Keratinocyte (primary cell): ENCODE measurements at regions not wholly inside any gene's neighbourhood (a gene's known extent, or its start where the extent isn't known, plus 50 kb on each side); places are given as distances from the start of the nearest gene placed in this dataset.

ENCODE experiments used
- DNase-seq: peaks from one replicate; pipeline ENCODE4 v3.0.0-alpha.2; 2011; ENCODE audit warnings: low read depth, missing footprints, low spot score
- FAIRE-seq: peaks from 2 replicates; lab custom pipeline; 2011; peaks lifted over from hg19 to GRCh38; lab: Jason Lieb, UNC
- H2AFZ ChIP-seq: 2 replicates; pipeline ENCODE4 v1.6.0; 2012; ENCODE audit warnings: low read length, control low read depth, inconsistent platforms; ENCODE audit not compliant: control insufficient read depth
- H3K27ac ChIP-seq: 2 replicates; pipeline ENCODE4 v1.5.1; 2011; ENCODE audit warnings: low read length; ENCODE audit not compliant: control insufficient read depth, insufficient read depth
- H3K27me3 ChIP-seq: 3 replicates; pipeline ENCODE4 v1.6.0; 2011; ENCODE audit warnings: low read length; ENCODE audit not compliant: control insufficient read depth, insufficient read depth; ENCODE audit errors: extremely low read depth
- H3K36me3 ChIP-seq, 2 experiments: 2 replicates in 1 of 2; 3 replicates in 1 of 2; pipeline ENCODE4 v1.5.1; 2011; ENCODE audit warnings: low read length in 2 of 2, mild to moderate bottlenecking in 1 of 2; ENCODE audit not compliant: control insufficient read depth in 2 of 2, insufficient read depth in 2 of 2; ENCODE audit errors: extremely low read depth in 1 of 2
- H3K4me1 ChIP-seq: 3 replicates; pipeline ENCODE4 v1.5.1; 2011; ENCODE audit warnings: low read length; ENCODE audit not compliant: control insufficient read depth, insufficient read depth; ENCODE audit errors: extremely low read depth
- H3K4me2 ChIP-seq: 3 replicates; pipeline ENCODE4 v1.6.0; 2011; ENCODE audit warnings: low read depth, low read length; ENCODE audit not compliant: control insufficient read depth, insufficient read depth; ENCODE audit errors: extremely low read depth
- H3K4me3 ChIP-seq, 3 experiments: fragments of 200-600 bp in 1 of 3; sonication (generic) in 1 of 3; 2 replicates in 2 of 3; 3 replicates in 1 of 3; pipeline ENCODE4 v1.5.1; 2011 to 2016; ENCODE audit warnings: low read length in 3 of 3, mild to moderate bottlenecking in 3 of 3, control low read depth in 2 of 3, inconsistent platforms in 1 of 3, low read depth in 1 of 3, mixed read lengths in 1 of 3, mixed run types in 1 of 3, moderate library complexity in 1 of 3; ENCODE audit not compliant: control insufficient read depth in 2 of 3, insufficient read depth in 2 of 3; ENCODE audit errors: extremely low read depth in 1 of 3
- H3K79me2 ChIP-seq: 2 replicates; pipeline ENCODE4 v1.6.0; 2012; ENCODE audit warnings: low read length; ENCODE audit not compliant: control insufficient read depth, insufficient read depth
- H3K9ac ChIP-seq: 3 replicates; pipeline ENCODE4 v1.6.0; 2011; ENCODE audit warnings: low read length; ENCODE audit not compliant: control insufficient read depth, insufficient read depth; ENCODE audit errors: extremely low read depth
- H3K9me1 ChIP-seq: 3 replicates; pipeline ENCODE4 v1.6.0; 2011; ENCODE audit warnings: low read length; ENCODE audit not compliant: control insufficient read depth, insufficient read depth; ENCODE audit errors: extremely low read depth
- H3K9me3 ChIP-seq: 2 replicates; pipeline ENCODE4 v1.5.1; 2012; ENCODE audit warnings: low read depth, low read length; ENCODE audit not compliant: control insufficient read depth
- H4K20me1 ChIP-seq: 3 replicates; pipeline ENCODE4 v1.6.0; 2011; ENCODE audit warnings: low read length; ENCODE audit not compliant: control insufficient read depth, insufficient read depth; ENCODE audit errors: extremely low read depth
- EZH2 ChIP-seq: IDR thresholded peaks from one replicate; pipeline ENCODE4 v1.6.1; 2012; ENCODE audit warnings: inconsistent platforms, mild to moderate bottlenecking, low read length, moderate library complexity
- dilution Hi-C: fragments of 300-500 bp; cut with MboI; formaldehyde crosslinking; loops from one replicate; pipeline ENCODE4 v1.7.0; 2020; ENCODE audit warnings: low sequenced_read_pairs; ENCODE audit not compliant: extremely low pct_ligation_motif_present
- TF ChIP-seq, protein P1 (sequence below), 3 experiments: IDR thresholded peaks in 1 of 3; conservative IDR thresholded peaks in 1 of 3; optimal IDR thresholded peaks in 1 of 3; 2 replicates in 2 of 3; 3 replicates in 1 of 3; pipeline versions ENCODE3 to v1.5.1; 2011; ENCODE audit warnings: low read length in 3 of 3, mild to moderate bottlenecking in 3 of 3, moderate library complexity in 2 of 3, control low read depth in 1 of 3, inconsistent platforms in 1 of 3; ENCODE audit not compliant: insufficient read depth in 2 of 3; ENCODE audit errors: extremely low read depth in 1 of 3

DNA sequence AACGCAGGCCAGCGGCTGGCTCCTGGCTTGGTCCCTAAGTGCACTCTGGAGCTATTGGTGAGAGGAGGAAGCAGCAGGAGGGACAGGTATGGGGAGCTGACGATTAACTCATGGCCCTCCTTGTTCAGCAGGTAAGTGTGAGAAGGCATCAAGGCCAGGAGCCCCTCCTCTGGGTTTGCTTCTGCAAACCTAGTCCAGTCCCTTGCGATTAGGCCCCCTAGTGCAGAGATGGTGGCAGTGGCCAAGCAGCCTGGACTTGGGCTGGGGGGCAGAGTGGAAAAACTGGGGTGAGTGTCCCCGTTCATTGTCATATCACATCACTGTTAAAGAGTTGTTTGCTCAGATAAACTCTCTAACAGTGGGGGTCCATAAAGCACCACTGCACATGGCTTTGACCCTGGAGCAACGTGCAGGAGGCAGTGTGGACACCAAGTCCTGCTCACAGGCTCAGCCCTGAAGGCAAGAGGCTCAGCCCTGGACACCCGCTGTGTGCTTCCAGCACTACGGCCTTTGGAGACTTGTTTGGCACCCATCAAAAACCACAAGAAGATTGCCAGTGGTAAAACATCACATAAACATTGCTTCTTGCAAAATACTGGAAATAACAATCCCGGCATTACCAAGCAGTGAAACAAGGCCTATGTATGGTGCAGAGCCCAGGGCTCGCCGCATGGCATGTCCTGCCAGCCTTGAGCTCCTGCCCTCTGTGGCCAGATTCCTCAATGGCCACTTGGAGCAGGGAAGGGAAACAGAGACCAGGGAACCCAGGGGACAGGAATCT lies 184.3 kb upstream of the RTL1 start:
- Histone ChIP-seq H3K27ac (no peak overlapping the region), H3K4me2 (no peak overlapping the region), H3K9me1 (no peaks in the 10 kb centered on the region), H4K20me1 (no peaks in the 10 kb centered on the region), H3K9ac (no peak overlapping the region), H2AFZ (no peak overlapping the region), H3K9me3 (no peaks in the 10 kb centered on the region), H3K36me3 (no peaks in the 10 kb centered on the region), H3K4me1 (no peaks in the 10 kb centered on the region), H3K27me3 (peaks cover 6% of the 10 kb centered on the region), H3K79me2 (no peaks in the 10 kb centered on the region), H3K4me3 (no peak overlapping the region)
- dilution Hi-C loops: no loop called here
- FAIRE-seq: no peak
- DNase-seq: no peak
- no peak for TF ChIP-seq EZH2
- TF ChIP-seq, protein P1, sequence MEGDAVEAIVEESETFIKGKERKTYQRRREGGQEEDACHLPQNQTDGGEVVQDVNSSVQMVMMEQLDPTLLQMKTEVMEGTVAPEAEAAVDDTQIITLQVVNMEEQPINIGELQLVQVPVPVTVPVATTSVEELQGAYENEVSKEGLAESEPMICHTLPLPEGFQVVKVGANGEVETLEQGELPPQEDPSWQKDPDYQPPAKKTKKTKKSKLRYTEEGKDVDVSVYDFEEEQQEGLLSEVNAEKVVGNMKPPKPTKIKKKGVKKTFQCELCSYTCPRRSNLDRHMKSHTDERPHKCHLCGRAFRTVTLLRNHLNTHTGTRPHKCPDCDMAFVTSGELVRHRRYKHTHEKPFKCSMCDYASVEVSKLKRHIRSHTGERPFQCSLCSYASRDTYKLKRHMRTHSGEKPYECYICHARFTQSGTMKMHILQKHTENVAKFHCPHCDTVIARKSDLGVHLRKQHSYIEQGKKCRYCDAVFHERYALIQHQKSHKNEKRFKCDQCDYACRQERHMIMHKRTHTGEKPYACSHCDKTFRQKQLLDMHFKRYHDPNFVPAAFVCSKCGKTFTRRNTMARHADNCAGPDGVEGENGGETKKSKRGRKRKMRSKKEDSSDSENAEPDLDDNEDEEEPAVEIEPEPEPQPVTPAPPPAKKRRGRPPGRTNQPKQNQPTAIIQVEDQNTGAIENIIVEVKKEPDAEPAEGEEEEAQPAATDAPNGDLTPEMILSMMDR (optimal IDR thresholded peaks at IDR 0.05 in 1 of 3, IDR thresholded peaks at IDR 0.05 in 1 of 3, conservative IDR thresholded peaks at IDR 0.05 in 1 of 3; ENCODE audit: extremely low read depth in 1 of 3, insufficient read depth in 2 of 3, low read length in 3 of 3): no peak

DNA sequence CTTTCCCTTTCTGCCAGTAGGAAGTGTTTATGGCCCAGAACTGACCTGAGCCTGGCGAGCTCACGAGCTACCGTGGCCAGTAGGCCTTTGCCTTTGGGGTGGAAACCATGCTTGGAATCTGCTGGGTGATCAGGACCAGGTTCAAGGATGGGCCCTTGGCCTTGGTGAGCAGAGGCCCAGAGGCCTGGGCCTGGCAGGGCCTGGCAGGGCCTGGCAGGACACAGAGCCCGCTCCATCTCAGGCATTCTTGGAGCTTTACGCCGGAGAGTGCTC lies 184.8 kb upstream of the RTL1 start:
- peaks cover 6% of the 10 kb centered on the region for H3K27me3 ChIP-seq
- TF ChIP-seq, protein P1 (optimal IDR thresholded peaks at IDR 0.05 in 1 of 3, IDR thresholded peaks at IDR 0.05 in 1 of 3, conservative IDR thresholded peaks at IDR 0.05 in 1 of 3; ENCODE audit: extremely low read depth in 1 of 3, insufficient read depth in 2 of 3, low read length in 3 of 3): no peak
- TF ChIP-seq EZH2: no peak
- FAIRE-seq: no peak
- no peaks in the 10 kb centered on the region for H3K36me3 ChIP-seq
- no peaks in the 10 kb centered on the region for H3K4me1 ChIP-seq
- no peaks in the 10 kb centered on the region for H3K9me1 ChIP-seq
- H3K4me2 ChIP-seq: no peak overlapping the region
- H4K20me1 ChIP-seq: no peaks in the 10 kb centered on the region
- H2AFZ ChIP-seq: no peak overlapping the region
- no peak overlapping the region for H3K4me3 ChIP-seq
- no peak overlapping the region for H3K27ac ChIP-seq
- no peak for DNase-seq
- dilution Hi-C loops: no loop called here
- no peak overlapping the region for H3K9ac ChIP-seq
- H3K9me3 ChIP-seq: no peaks in the 10 kb centered on the region
- H3K79me2 ChIP-seq: no peaks in the 10 kb centered on the region
